ENCODE measurements at regions not wholly inside any gene's neighbourhood (a gene's known extent, or its start where the extent isn't known, plus 50 kb on each side); places are given as distances from the start of the nearest gene placed in this dataset.

- TF ChIP-seq, protein P1, sequence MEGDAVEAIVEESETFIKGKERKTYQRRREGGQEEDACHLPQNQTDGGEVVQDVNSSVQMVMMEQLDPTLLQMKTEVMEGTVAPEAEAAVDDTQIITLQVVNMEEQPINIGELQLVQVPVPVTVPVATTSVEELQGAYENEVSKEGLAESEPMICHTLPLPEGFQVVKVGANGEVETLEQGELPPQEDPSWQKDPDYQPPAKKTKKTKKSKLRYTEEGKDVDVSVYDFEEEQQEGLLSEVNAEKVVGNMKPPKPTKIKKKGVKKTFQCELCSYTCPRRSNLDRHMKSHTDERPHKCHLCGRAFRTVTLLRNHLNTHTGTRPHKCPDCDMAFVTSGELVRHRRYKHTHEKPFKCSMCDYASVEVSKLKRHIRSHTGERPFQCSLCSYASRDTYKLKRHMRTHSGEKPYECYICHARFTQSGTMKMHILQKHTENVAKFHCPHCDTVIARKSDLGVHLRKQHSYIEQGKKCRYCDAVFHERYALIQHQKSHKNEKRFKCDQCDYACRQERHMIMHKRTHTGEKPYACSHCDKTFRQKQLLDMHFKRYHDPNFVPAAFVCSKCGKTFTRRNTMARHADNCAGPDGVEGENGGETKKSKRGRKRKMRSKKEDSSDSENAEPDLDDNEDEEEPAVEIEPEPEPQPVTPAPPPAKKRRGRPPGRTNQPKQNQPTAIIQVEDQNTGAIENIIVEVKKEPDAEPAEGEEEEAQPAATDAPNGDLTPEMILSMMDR (IDR thresholded peaks at IDR 0.05), result no peak
- no peak for TF ChIP-seq POLR2AphosphoS5 (IDR thresholded peaks at IDR 0.05)
- TF ChIP-seq EP300 (IDR thresholded peaks at IDR 0.05), result no peak
- TF ChIP-seq POLR2A (IDR thresholded peaks at IDR 0.05), result no peak
These were observed 248.5 kb downstream of the DUSP6 start for GRCh38 chr12:89103831-89104230.
